K562 (cell line): ENCODE measurements at regions not wholly inside any gene's neighbourhood (a gene's known extent, or its start where the extent isn't known, plus 50 kb on each side); places are given as distances from the start of the nearest gene placed in this dataset.

Experiments used
- ATAC-seq: fragments of 200-7000 bp; cut with Tn5 transposase; 3 replicates; pipeline ENCODE4 v1.9.1; 2020; ENCODE audit warnings: moderate library complexity
- BruUV-seq: library from RNA; stranded (reverse); fragments of 400-500 nt; replicated peaks from 2 replicates; lab custom pipeline; 2021; lab: Mats Ljungman, UMichigan
- CTCF ChIA-PET: fragments of 300-600 bp; formaldehyde crosslinking; extraction: SDS; loops from one replicate; lab custom pipeline; 2021; ENCODE audit warnings: low intra/inter-chr PET ratio; lab: Yijun Ruan, JAX
- POLR2A ChIA-PET: fragments of 300-600, 350-650 bp; sonication (Branson Sonifier 250); formaldehyde crosslinking; extraction: SDS; loops from one replicate; lab custom pipeline; 2021; ENCODE audit warnings: antibody characterized with exemption, inconsistent platforms; lab: Yijun Ruan, JAX
- DNase-seq, 4 experiments: peaks; one replicate each; pipeline versions ENCODE4 v3.0.0 to v3.0.0-alpha.2; 2011 to 2018; ENCODE audit warnings: low spot score in 3 of 4, mixed read lengths in 3 of 4; ENCODE audit errors: extremely low read depth in 1 of 4
- FAIRE-seq: peaks from 2 replicates; lab custom pipeline; 2011; peaks lifted over from hg19 to GRCh38; lab: Jason Lieb, UNC
- H2AFZ ChIP-seq: 2 replicates; pipeline ENCODE4 v1.6.0; 2011; ENCODE audit warnings: low read depth, low read length, control low read depth, inconsistent platforms
- H3K27ac ChIP-seq: fragments of 200-600 bp; 3 replicates; pipeline ENCODE4 v1.8.0; 2011; ENCODE audit warnings: low read depth, mild to moderate bottlenecking, control low read depth, inconsistent platforms, low read length, moderate library complexity, mixed read lengths; ENCODE audit errors: extremely low read depth
- H3K27me3 ChIP-seq, 2 experiments: fragments of 300-600 bp in 1 of 2; 2 replicates in 1 of 2; 3 replicates in 1 of 2; pipeline versions ENCODE4 v1.6.0 to v1.8.0; 2011; ENCODE audit warnings: inconsistent platforms in 2 of 2, low read length in 2 of 2, mild to moderate bottlenecking in 1 of 2, mixed read lengths in 1 of 2, moderate library complexity in 1 of 2; ENCODE audit not compliant: control insufficient read depth in 2 of 2, insufficient read depth in 2 of 2
- H3K36me3 ChIP-seq: fragments of 300-600 bp; 3 replicates; pipeline ENCODE4 v1.8.0; 2011; ENCODE audit warnings: mild to moderate bottlenecking, low read length, inconsistent platforms; ENCODE audit not compliant: control insufficient read depth, insufficient read depth
- H3K4me1 ChIP-seq, 2 experiments: fragments of 200-600 bp in 1 of 2; replicated peaks in 1 of 2; 2 replicates in 1 of 2; 3 replicates in 1 of 2; pipeline versions ENCODE4 v1.5.1 to v1.8.0; 2011; ENCODE audit warnings: inconsistent platforms in 2 of 2, low read length in 2 of 2, mild to moderate bottlenecking in 1 of 2, mixed read lengths in 1 of 2, moderate library complexity in 1 of 2; ENCODE audit not compliant: control insufficient read depth in 2 of 2, insufficient read depth in 2 of 2
- H3K4me2 ChIP-seq: 2 replicates; pipeline ENCODE4 v1.6.1; 2011; ENCODE audit warnings: low read length, control low read depth, inconsistent platforms, mixed read lengths; ENCODE audit not compliant: insufficient read depth
- H3K4me3 ChIP-seq: fragments of 200-600 bp; sonication (generic), shearing (Covaris generic); 2 replicates; pipeline ENCODE4 v1.5.1; 2016; ENCODE audit warnings: control low read depth, inconsistent platforms
- H3K79me2 ChIP-seq: fragments of 200-600 bp; 3 replicates; pipeline ENCODE4 v1.8.0; 2011; ENCODE audit warnings: low read length, inconsistent platforms; ENCODE audit not compliant: control insufficient read depth, insufficient read depth
- H3K9ac ChIP-seq, 2 experiments: 2 replicates each; pipeline versions ENCODE4 v1.6.0 to v1.6.1; 2011; ENCODE audit warnings: low read depth in 2 of 2, low read length in 2 of 2, control low read depth in 1 of 2, inconsistent platforms in 1 of 2, mild to moderate bottlenecking in 1 of 2, mixed read lengths in 1 of 2; ENCODE audit not compliant: insufficient read depth in 1 of 2
- H3K9me1 ChIP-seq: one replicate; pipeline ENCODE4 v1.6.0; 2011; ENCODE audit warnings: inconsistent platforms, mild to moderate bottlenecking, low read length, moderate library complexity; ENCODE audit not compliant: control insufficient read depth, insufficient read depth
- H3K9me3 ChIP-seq: replicated peaks from 2 replicates; pipeline ENCODE4 v1.5.1; 2011; ENCODE audit warnings: low read depth, low read length, inconsistent platforms; ENCODE audit not compliant: control insufficient read depth, insufficient read depth
- H4K20me1 ChIP-seq: replicated peaks from 2 replicates; pipeline ENCODE4 v1.6.1; 2011; ENCODE audit warnings: low read length, inconsistent platforms, mixed read lengths; ENCODE audit not compliant: control insufficient read depth, insufficient read depth
- ASH1L ChIP-seq: fragments of 450-650 bp; IDR thresholded peaks from 2 replicates; pipeline ENCODE4 v1.6.1; 2018; ENCODE audit warnings: borderline replicate concordance, mild to moderate bottlenecking, low read depth; ENCODE audit not compliant: partially characterized antibody
- BACH1 ChIP-seq: fragments of 200-800 bp; sonication (Bioruptor generic); IDR thresholded peaks from 2 replicates; pipeline ENCODE4 v1.6.1; 2016; ENCODE audit warnings: missing genetic modification characterization, missing compliant biosample characterization
- CBX8 ChIP-seq: fragments of 200-600 bp; sonication (generic); IDR thresholded peaks from 2 replicates; pipeline ENCODE4 v1.6.1; 2012; ENCODE audit warnings: borderline replicate concordance, mixed run types, low read depth, mild to moderate bottlenecking, moderate library complexity, mixed read lengths, low read length, control low read depth, inconsistent platforms; ENCODE audit not compliant: poor library complexity, severe bottlenecking; ENCODE audit errors: extremely low read depth
- CEBPG ChIP-seq, 3 experiments: fragments of 200-800 bp in 1 of 3; sonication (Bioruptor generic) in 1 of 3; sonication (generic) in 1 of 3; formaldehyde crosslinking in 1 of 3; IDR thresholded peaks in 2 of 3; conservative IDR thresholded peaks in 1 of 3; 2 replicates each; pipeline versions ENCODE4 v1.6.1 to v1.8.0; 2016 to 2022; ENCODE audit warnings: missing compliant biosample characterization in 2 of 3, missing genetic modification characterization in 2 of 3, mild to moderate bottlenecking in 1 of 3, missing genetic modification reagents in 1 of 3
- CHCHD3 ChIP-seq: fragments of 250-450 bp; sonication (Bioruptor Pico); IDR thresholded peaks from 2 replicates; pipeline ENCODE4 v2.1.2; 2022; ENCODE audit warnings: mild to moderate bottlenecking
- CHD2 ChIP-seq: IDR thresholded peaks from 2 replicates; pipeline ENCODE4 v1.6.1; 2011; ENCODE audit warnings: low read depth, low read length
- DIDO1 ChIP-seq: fragments of 450-650 bp; IDR thresholded peaks from 2 replicates; pipeline ENCODE4 v1.6.1; 2016; ENCODE audit warnings: low read depth, missing biosample characterization, missing genetic modification characterization
- FIP1L1 ChIP-seq: fragments of 200-400 bp; formaldehyde crosslinking; IDR thresholded peaks from 2 replicates; pipeline ENCODE4 v1.6.1; 2018; ENCODE audit warnings: mild to moderate bottlenecking, low read depth, low read length; ENCODE audit not compliant: poor library complexity, severe bottlenecking
- FOXA1 ChIP-seq: fragments of 450-650 bp; IDR thresholded peaks from 2 replicates; pipeline ENCODE4 v1.6.1; 2016; ENCODE audit warnings: mild to moderate bottlenecking, borderline replicate concordance
- HDGF ChIP-seq: fragments of 450-650 bp; IDR thresholded peaks from 2 replicates; pipeline ENCODE4 v1.6.1; 2016
- KAT7 ChIP-seq: sonication (generic); formaldehyde crosslinking; IDR thresholded peaks from 2 replicates; pipeline ENCODE4 v1.8.0; 2022; ENCODE audit warnings: missing genetic modification reagents, mild to moderate bottlenecking, borderline replicate concordance
- MAZ ChIP-seq, 2 experiments: fragments of 450-650 bp in 1 of 2; sonication (generic) in 1 of 2; formaldehyde crosslinking; IDR thresholded peaks in 1 of 2; conservative IDR thresholded peaks in 1 of 2; 2 replicates each; pipeline versions ENCODE4 v1.4.0 to v1.5.0; 2020; ENCODE audit warnings: mild to moderate bottlenecking in 1 of 2, missing genetic modification reagents in 1 of 2
- MCM2 ChIP-seq: fragments of 450-650 bp; IDR thresholded peaks from 2 replicates; pipeline ENCODE4 v1.6.1; 2017; ENCODE audit warnings: low read depth, mild to moderate bottlenecking
- NFYB ChIP-seq: IDR thresholded peaks from 2 replicates; pipeline ENCODE4 v1.6.1; 2011; ENCODE audit warnings: mild to moderate bottlenecking, moderate library complexity; ENCODE audit not compliant: insufficient read length; ENCODE audit errors: extremely low read depth
- SETDB1 ChIP-seq: IDR thresholded peaks from one replicate; pipeline ENCODE4 v1.6.1; 2012; ENCODE audit warnings: low read length, control low read depth, inconsistent platforms
- SIRT6 ChIP-seq: IDR thresholded peaks from one replicate; pipeline ENCODE4 v1.6.1; 2012; ENCODE audit warnings: low read depth, mild to moderate bottlenecking, control low read depth, inconsistent platforms, low read length, moderate library complexity
- SMARCE1 ChIP-seq: fragments of 450-650 bp; IDR thresholded peaks from 2 replicates; pipeline ENCODE4 v1.7.1; 2016; ENCODE audit warnings: mild to moderate bottlenecking
- SNRNP70 ChIP-seq: fragments of 200-400 bp; formaldehyde crosslinking; optimal IDR thresholded peaks from 2 replicates; pipeline ENCODE3; 2017; ENCODE audit warnings: low read depth, low read length
- WGBS: fragments of 100-300 bp; shearing (Covaris generic); methylation state at CpG from one replicate; pipeline ENCODE4 v1.1.6; 2016; ENCODE audit warnings: low coverage, mixed read lengths; ENCODE audit not compliant: insufficient coverage; ENCODE audit errors: missing lambda C conversion rate; 5-methylcytosine and 5-hydroxymethylcytosine counted together
- in situ Hi-C: fragments of 300-500 bp; cut with MboI; formaldehyde crosslinking; loops from 4 replicates; pipeline ENCODE4 v1.15.0; 2018; ENCODE audit warnings: inconsistent platforms, mixed read lengths
- intact Hi-C: fragments of 100-400 bp; cut with micrococcal nuclease; formaldehyde crosslinking; loops from 2 replicates; pipeline ENCODE4 v1.14.2; 2022
- TF ChIP-seq, protein P1 (sequence below), 2 experiments: fragments of 150-350 bp in 1 of 2; IDR thresholded peaks; 2 replicates each; pipeline ENCODE4 v1.6.1; 2012 to 2016; ENCODE audit warnings: low read depth in 2 of 2, low read length in 2 of 2, mild to moderate bottlenecking in 1 of 2, moderate library complexity in 1 of 2

DNA sequence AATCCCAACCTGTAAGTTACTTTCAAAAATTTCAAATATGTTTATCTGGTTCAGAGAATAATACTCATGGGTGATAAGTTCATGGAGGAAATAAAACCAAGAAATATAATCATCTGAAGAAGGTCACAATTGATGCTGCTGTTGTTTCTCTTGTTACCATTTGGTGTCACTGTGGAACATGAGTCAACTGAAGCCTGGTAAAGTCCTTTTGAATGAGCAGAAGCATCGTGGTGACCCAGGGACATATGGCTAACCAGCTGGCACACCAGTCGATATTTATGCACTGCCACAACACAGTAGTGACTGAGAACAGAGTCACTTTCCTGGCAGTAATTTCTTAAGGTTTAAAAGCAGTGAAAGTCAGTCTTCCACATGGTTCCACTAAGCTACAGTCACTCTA lies 612.9 kb upstream of the TLE4 start (continued):
- TF ChIP-seq SIRT6 (no peak), SMARCE1 (no peak), FOXA1 (no peak), CBX8 (no peak)

DNA sequence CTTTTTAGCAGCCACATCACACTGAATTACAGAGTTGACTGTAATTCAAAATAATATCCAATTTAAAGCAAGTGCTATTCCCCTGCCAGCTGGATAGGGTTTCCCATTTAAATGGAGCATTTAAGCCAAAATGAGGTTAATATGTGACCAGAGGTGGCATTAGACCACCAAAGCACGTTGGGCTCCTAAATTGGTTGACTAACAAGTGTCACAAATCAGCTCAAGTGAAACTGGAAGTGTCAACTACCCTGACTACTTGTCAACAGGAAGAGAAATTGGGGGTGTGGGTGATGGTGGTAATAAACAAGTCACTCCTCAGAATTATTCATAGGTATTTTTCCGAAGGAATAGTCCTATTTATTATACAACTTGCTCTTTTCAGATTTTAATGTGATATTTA lies 609.6 kb upstream of the TLE4 start:
- 0% methylated on average over 2 of the region's 2 CpGs for WGBS
- BruUV-seq = no TSS peak
- FAIRE-seq (no peak), DNase-seq (no peak), ATAC-seq (no peak)
- POLR2A ChIA-PET = no interaction called here
- Histone ChIP-seq H3K36me3 (no peaks in the 10 kb centered on the region), H4K20me1 (no peaks in the 10 kb centered on the region), H3K4me1 (no peaks in the 10 kb centered on the region), H2AFZ (no peak overlapping the region), H3K9ac (no peak overlapping the region)
- in situ Hi-C loops = no loop called here
- CTCF ChIA-PET = no interaction called here
- TF ChIP-seq HDGF (no peak), MCM2 (no peak), KAT7 (CRISPR knock-in tag) (no peak), CHD2 (no peak), MAZ (CRISPR knock-in tag; conservative IDR thresholded peaks at IDR 0.05 in 1 of 2, IDR thresholded peaks at IDR 0.05 in 1 of 2) (no peak), SETDB1 (no peak), CHCHD3 (CRISPR knock-in tag) (no peak), ASH1L (no peak), NFYB (no peak), SNRNP70 (no peak), BACH1 (tag) (no peak), FIP1L1 (no peak), DIDO1 (tag) (no peak), CEBPG (CRISPR knock-in tag; IDR thresholded peaks at IDR 0.05) (no peak), CEBPG (tag; conservative IDR thresholded peaks at IDR 0.05 in 1 of 2, IDR thresholded peaks at IDR 0.05 in 1 of 2) (no peak)
- TF ChIP-seq, protein P1, sequence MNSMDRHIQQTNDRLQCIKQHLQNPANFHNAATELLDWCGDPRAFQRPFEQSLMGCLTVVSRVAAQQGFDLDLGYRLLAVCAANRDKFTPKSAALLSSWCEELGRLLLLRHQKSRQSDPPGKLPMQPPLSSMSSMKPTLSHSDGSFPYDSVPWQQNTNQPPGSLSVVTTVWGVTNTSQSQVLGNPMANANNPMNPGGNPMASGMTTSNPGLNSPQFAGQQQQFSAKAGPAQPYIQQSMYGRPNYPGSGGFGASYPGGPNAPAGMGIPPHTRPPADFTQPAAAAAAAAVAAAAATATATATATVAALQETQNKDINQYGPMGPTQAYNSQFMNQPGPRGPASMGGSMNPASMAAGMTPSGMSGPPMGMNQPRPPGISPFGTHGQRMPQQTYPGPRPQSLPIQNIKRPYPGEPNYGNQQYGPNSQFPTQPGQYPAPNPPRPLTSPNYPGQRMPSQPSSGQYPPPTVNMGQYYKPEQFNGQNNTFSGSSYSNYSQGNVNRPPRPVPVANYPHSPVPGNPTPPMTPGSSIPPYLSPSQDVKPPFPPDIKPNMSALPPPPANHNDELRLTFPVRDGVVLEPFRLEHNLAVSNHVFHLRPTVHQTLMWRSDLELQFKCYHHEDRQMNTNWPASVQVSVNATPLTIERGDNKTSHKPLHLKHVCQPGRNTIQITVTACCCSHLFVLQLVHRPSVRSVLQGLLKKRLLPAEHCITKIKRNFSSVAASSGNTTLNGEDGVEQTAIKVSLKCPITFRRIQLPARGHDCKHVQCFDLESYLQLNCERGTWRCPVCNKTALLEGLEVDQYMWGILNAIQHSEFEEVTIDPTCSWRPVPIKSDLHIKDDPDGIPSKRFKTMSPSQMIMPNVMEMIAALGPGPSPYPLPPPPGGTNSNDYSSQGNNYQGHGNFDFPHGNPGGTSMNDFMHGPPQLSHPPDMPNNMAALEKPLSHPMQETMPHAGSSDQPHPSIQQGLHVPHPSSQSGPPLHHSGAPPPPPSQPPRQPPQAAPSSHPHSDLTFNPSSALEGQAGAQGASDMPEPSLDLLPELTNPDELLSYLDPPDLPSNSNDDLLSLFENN (IDR thresholded peaks at IDR 0.05; ENCODE audit: low read depth in 2 of 2, low read length in 2 of 2) = no peak
- TF ChIP-seq, all 486 proteins: peak for 0
- H3K27me3 ChIP-seq = no peaks in the 10 kb centered on the region
- no peaks in the 10 kb centered on the region for H3K9me1 ChIP-seq
- H3K4me2 ChIP-seq = no peak overlapping the region
- H3K27ac ChIP-seq = no peak overlapping the region
- H3K9me3 ChIP-seq = no peaks in the 10 kb centered on the region
- no peak overlapping the region for H3K4me3 ChIP-seq
- no peaks in the 10 kb centered on the region for H3K79me2 ChIP-seq
- intact Hi-C loops = no loop called here
